Right lobe of liver (tissue), 4 donors: ENCODE measurements at regions not wholly inside any gene's neighbourhood (a gene's known extent, or its start where the extent isn't known, plus 50 kb on each side); places are given as distances from the start of the nearest gene placed in this dataset.

ENCODE experiments used
- CTCF ChIP-seq, 4 donors: fragments of 200-600 bp in 3 of 4; fragments of 450-650 bp in 1 of 4; IDR thresholded peaks; one replicate each; pipeline versions ENCODE4 v1.5.1 to v1.8.0; 2016 to 2022; ENCODE audit warnings: antibody characterized with exemption in 4 of 4, mild to moderate bottlenecking in 2 of 4
- POLR2A ChIP-seq: fragments of 450-650 bp; IDR thresholded peaks from one replicate; pipeline ENCODE4 v1.6.1; 2017; ENCODE audit warnings: antibody characterized with exemption, mild to moderate bottlenecking
- donor health status: DM: no; HTN: no; CAD: no.
- donor health status: DM: no; HTN: no; CAD: no.
- donor health status: DM: no; HTN: yes; CAD: no.

- TF ChIP-seq CTCF (IDR thresholded peaks at IDR 0.05) (no peak), POLR2A (no peak)
Observed at GRCh38 chr12:41979574-41979973, 165.1 kb downstream of the GXYLT1 start.
